Ovary (tissue), 3 donors: ENCODE measurements at regions not wholly inside any gene's neighbourhood (a gene's known extent, or its start where the extent isn't known, plus 50 kb on each side); places are given as distances from the start of the nearest gene placed in this dataset.

Source experiments
- CTCF ChIP-seq, 3 donors: fragments of 450-650 bp in 2 of 3; fragments of 200-600 bp in 1 of 3; IDR thresholded peaks; one replicate each; pipeline versions ENCODE4 v1.5.1 to v1.8.0; 2016 to 2022; ENCODE audit warnings: antibody characterized with exemption in 3 of 3, mild to moderate bottlenecking in 1 of 3
- EP300 ChIP-seq: sonication (generic); formaldehyde crosslinking; IDR thresholded peaks from one replicate; pipeline ENCODE4 v1.6.1; 2017; ENCODE audit warnings: antibody characterized with exemption
- POLR2A ChIP-seq: fragments of 450-650 bp; IDR thresholded peaks from one replicate; pipeline ENCODE4 v1.6.1; 2017; ENCODE audit warnings: antibody characterized with exemption, mild to moderate bottlenecking, moderate library complexity
- donor health status: DM: no; HTN: no; CAD: no.

GRCh38 chr7:137081321-137082093 lies 213.1 kb downstream of the CHRM2 start:
- TF ChIP-seq CTCF (IDR thresholded peaks at IDR 0.05) (no peak), POLR2A (no peak), EP300 (no peak)
